ENCODE measurements at regions not wholly inside any gene's neighbourhood (a gene's known extent, or its start where the extent isn't known, plus 50 kb on each side); places are given as distances from the start of the nearest gene placed in this dataset.

DNA sequence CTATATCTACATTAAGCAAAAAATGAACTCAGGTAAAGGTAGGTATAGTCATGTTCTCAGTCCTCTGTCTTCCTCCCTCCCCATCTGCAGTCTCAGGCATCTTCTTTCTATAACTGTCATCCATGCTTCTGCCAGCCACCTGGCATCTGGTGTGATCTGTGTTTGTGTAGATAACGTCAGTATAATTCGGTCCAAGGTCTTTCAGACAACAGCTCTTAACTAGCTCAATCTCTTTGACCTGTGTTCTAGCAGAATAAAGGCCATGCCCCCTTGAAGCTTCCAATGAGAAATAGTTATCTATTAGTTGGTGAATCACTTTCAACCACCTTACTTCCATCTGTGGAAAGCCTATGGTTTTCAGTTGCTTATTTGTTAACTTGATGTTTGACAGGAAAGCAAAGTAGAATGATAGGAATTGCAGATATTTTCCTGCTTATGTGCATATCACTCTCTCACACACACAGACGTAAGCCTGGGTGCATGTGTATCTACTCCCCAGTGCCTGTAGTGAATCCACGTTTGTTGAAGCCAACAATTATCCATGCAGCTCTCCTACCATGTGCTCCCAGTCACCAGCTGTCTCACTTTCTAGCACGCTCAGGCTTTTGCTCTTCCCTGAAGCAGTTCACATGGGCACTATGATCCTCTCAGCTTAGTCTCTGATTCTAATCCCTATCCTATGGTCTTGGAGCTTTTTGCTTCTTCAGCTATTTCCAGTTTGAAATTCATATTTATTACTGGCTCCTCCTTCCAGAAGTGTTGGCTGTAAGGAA is 433.7 kb upstream of the MANEA start:
- TF ChIP-seq, protein P1, sequence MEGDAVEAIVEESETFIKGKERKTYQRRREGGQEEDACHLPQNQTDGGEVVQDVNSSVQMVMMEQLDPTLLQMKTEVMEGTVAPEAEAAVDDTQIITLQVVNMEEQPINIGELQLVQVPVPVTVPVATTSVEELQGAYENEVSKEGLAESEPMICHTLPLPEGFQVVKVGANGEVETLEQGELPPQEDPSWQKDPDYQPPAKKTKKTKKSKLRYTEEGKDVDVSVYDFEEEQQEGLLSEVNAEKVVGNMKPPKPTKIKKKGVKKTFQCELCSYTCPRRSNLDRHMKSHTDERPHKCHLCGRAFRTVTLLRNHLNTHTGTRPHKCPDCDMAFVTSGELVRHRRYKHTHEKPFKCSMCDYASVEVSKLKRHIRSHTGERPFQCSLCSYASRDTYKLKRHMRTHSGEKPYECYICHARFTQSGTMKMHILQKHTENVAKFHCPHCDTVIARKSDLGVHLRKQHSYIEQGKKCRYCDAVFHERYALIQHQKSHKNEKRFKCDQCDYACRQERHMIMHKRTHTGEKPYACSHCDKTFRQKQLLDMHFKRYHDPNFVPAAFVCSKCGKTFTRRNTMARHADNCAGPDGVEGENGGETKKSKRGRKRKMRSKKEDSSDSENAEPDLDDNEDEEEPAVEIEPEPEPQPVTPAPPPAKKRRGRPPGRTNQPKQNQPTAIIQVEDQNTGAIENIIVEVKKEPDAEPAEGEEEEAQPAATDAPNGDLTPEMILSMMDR (IDR thresholded peaks at IDR 0.05; ENCODE audit: low read depth, low read length): no peak
- TF ChIP-seq MYC (IDR thresholded peaks at IDR 0.05; ENCODE audit: low read depth, low read length) (no peak), POLR2A (IDR thresholded peaks at IDR 0.05; ENCODE audit: extremely low read depth, insufficient read length) (no peak)
- TF ChIP-seq, protein P2, sequence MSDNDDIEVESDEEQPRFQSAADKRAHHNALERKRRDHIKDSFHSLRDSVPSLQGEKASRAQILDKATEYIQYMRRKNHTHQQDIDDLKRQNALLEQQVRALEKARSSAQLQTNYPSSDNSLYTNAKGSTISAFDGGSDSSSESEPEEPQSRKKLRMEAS (IDR thresholded peaks at IDR 0.05; ENCODE audit: low read depth, low read length): no peak
- DNase-seq (ENCODE audit: low read depth): no peak

DNA sequence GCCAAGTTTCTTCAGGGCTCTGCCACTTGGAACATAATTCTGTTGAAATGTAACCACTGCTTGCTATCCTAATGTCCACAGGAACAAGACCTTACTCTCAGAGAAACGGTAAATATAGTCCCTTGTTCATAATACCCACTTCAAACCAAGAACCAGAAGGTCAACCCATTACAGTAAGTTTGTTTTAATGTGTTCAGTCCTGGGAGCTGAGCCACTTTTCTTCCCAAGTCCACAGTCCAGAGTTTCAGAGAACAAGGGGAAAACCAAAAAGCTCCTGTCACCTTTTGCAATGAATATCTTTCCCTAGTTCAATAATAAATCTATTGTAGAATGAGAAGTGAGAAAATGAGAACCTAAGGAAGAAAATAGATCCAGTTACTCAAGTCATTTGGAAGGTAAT is 431.9 kb upstream of the MANEA start:
- no peak for DNase-seq (ENCODE audit: low read depth)
- TF ChIP-seq, protein P1 (IDR thresholded peaks at IDR 0.05; ENCODE audit: low read depth, low read length): no peak
- TF ChIP-seq POLR2A (IDR thresholded peaks at IDR 0.05; ENCODE audit: extremely low read depth, insufficient read length): no peak
- TF ChIP-seq MYC (IDR thresholded peaks at IDR 0.05; ENCODE audit: low read depth, low read length): no peak
- TF ChIP-seq, protein P2 (IDR thresholded peaks at IDR 0.05; ENCODE audit: low read depth, low read length): no peak
- H3K4me3 ChIP-seq (ENCODE audit: low read depth, low read length): no peak overlapping the region

More for the DNA sequence above, 433.7 kb upstream of the MANEA start:
- no peak overlapping the region for H3K4me3 ChIP-seq (ENCODE audit: low read depth, low read length)

DNA sequence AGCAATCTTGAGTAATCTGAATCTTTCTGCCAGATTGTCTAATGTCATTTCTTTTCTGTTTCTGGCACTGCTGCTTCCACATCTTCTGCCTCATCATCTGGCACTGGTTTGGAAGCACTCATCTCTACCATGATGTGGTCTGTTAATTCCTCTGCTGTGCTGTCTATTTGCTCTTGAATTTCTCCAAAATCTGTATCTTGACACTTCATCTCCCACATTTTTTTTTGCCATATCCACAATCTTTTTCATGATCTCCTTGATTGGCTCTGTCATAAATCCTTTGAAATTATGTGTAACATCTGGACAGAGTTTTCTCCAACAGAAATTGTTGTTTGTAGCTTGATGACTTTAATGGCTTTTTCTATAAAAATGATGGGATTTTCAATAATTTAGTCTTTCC is 417.8 kb upstream of the MANEA start:
- no peak overlapping the region for H3K4me3 ChIP-seq (ENCODE audit: low read depth, low read length)
- TF ChIP-seq MYC (IDR thresholded peaks at IDR 0.05; ENCODE audit: low read depth, low read length): no peak
- no peak for TF ChIP-seq POLR2A (IDR thresholded peaks at IDR 0.05; ENCODE audit: extremely low read depth, insufficient read length)
- TF ChIP-seq, protein P1 (IDR thresholded peaks at IDR 0.05; ENCODE audit: low read depth, low read length): no peak
- TF ChIP-seq, protein P2 (IDR thresholded peaks at IDR 0.05; ENCODE audit: low read depth, low read length): no peak
- DNase-seq (ENCODE audit: low read depth): no peak

DNA sequence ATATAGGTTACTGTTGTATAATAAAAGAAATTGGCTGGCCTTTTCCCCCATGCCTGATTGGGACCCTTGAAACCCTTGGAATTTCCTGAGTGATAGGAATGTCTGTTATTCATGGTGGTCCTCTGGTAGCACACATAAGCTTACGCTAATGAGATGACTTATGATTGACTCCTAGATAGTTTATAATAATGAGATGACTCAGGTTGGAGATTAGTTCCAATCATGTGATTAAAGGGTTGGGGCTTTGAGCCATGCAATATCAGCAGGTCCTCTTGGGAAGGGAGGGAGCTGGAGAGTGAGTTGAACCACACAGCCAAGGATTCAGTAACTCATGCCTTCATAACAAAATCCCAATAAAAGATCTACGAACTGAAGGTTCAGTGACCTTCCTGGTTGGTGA is 407.6 kb upstream of the MANEA start:
- no peak for DNase-seq (ENCODE audit: low read depth)
- no peak overlapping the region for H3K4me3 ChIP-seq (ENCODE audit: low read depth, low read length)
- TF ChIP-seq POLR2A (IDR thresholded peaks at IDR 0.05; ENCODE audit: extremely low read depth, insufficient read length): no peak
- TF ChIP-seq, protein P1 (IDR thresholded peaks at IDR 0.05; ENCODE audit: low read depth, low read length): no peak
- TF ChIP-seq, protein P2 (IDR thresholded peaks at IDR 0.05; ENCODE audit: low read depth, low read length): no peak
- no peak for TF ChIP-seq MYC (IDR thresholded peaks at IDR 0.05; ENCODE audit: low read depth, low read length)

DNA sequence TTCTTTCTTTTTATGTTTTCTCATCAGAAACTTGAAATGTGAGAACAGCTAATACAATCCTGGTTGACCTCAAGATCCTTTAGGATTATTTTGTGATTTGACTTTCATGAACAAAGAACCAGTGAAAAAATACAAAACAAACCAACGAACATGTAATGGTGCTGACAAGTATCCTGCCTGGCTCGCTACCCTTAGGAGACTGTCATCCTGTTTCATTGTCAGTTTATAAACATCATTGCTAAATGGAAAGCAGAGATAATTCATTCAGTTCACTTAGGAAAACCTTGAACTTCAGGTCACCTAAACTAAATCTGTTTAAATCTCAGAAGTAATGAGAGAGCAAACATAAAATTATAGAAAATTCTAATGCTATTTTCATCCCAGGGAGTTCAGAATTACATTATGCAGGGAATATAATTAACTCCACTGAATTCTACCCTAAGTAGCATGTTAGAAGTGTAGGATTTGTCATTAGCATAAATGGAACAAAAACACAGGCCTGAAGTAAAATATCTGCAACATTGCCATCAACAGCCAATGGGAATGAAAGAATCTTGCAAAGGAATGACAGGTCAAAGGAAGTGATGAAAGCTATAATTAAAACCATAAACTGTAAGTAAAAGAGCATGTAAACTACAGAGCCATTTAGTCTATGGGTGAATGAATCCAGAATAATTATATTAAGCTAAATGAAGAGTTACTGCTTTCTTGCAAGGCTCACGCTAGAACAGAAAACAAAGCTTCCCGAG is 401.2 kb upstream of the MANEA start:
- no peak overlapping the region for H3K4me3 ChIP-seq (ENCODE audit: low read depth, low read length)
- TF ChIP-seq MYC (IDR thresholded peaks at IDR 0.05; ENCODE audit: low read depth, low read length) (no peak), POLR2A (IDR thresholded peaks at IDR 0.05; ENCODE audit: extremely low read depth, insufficient read length) (no peak)
- TF ChIP-seq, protein P2 (IDR thresholded peaks at IDR 0.05; ENCODE audit: low read depth, low read length): no peak
- TF ChIP-seq, protein P1 (IDR thresholded peaks at IDR 0.05; ENCODE audit: low read depth, low read length): no peak
- DNase-seq (ENCODE audit: low read depth): no peak

All from NB4 (cell line).